ENCODE measurements at regions not wholly inside any gene's neighbourhood (a gene's known extent, or its start where the extent isn't known, plus 50 kb on each side); places are given as distances from the start of the nearest gene placed in this dataset.

DNA sequence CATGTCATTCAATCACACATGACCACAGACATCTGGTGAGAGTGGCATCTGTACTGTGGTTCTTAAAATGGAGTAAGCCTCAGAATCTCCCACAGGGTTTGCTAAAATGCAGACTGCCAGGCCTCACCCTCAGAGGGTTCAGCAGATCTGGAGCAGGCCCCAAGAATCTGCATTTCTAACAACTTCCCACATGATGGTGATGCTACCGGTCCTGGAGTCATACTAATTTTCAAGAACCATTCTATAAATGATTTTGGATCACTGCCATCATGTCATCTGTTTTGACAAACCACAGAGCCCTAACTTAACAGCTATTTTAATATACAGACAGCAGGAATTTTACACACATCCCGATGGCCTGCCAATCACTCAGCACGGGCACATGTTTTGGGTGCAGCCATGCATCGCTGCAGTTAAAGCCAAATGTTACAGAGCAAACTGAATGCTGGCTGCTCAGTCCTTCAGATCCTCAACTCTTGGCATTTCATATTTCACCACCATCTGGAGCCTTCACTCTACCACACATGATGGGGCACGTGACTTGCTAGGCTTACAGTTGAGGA lies 792.1 kb upstream of the AMELY start:
- POLR2A ChIA-PET, result no interaction called here

GRCh38 chrY:7702481-7702880 lies 790.9 kb upstream of the AMELY start:
- POLR2A ChIA-PET, result no interaction called here
- Histone ChIP-seq H3K27ac (ENCODE audit: low read length) (no peak overlapping the region), H3K9me3 (no peaks in the 10 kb centered on the region), H3K4me3 (ENCODE audit: control insufficient read depth in 1 of 2, extremely low read depth in 1 of 2, low read length in 1 of 2) (no peak overlapping the region), H3K36me3 (ENCODE audit: control insufficient read depth in 2 of 2, extremely low read depth in 1 of 2, insufficient read depth in 1 of 2, low read length in 1 of 2) (no peaks in the 10 kb centered on the region), H3K27me3 (replicated peaks in 1 of 2; ENCODE audit: control insufficient read depth in 2 of 2, extremely low read depth in 1 of 2, insufficient read depth in 2 of 2, low read length in 1 of 2) (no peaks in the 10 kb centered on the region), H3K4me1 (ENCODE audit: control insufficient read depth in 1 of 2, extremely low read depth in 1 of 2, insufficient read depth in 2 of 2, low read length in 2 of 2) (no peaks in the 10 kb centered on the region)
- H3K4me3 Mint-ChIP-seq, result no peak overlapping the region
- CTCF ChIA-PET, result no interaction called here
- H3K27ac Mint-ChIP-seq, result no peak overlapping the region
- H3K36me3 Mint-ChIP-seq, result no peaks in the 10 kb centered on the region
- peaks cover 0 to 2% of the 10 kb centered on the region in 2 donors for H3K27me3 Mint-ChIP-seq
- no peaks in the 10 kb centered on the region for H3K9me3 Mint-ChIP-seq
- no peak for DNase-seq
- H3K4me1 Mint-ChIP-seq, result no peaks in the 10 kb centered on the region
- no peak for ATAC-seq (replicated peaks in 1 of 4)

More for the DNA sequence above, 792.1 kb upstream of the AMELY start:
- no peaks in the 10 kb centered on the region for H3K4me1 ChIP-seq (ENCODE audit: control insufficient read depth in 1 of 2, extremely low read depth in 1 of 2, insufficient read depth in 2 of 2, low read length in 2 of 2)
- 100% methylated on average over 2 of the region's 5 CpGs for WGBS (ENCODE audit: insufficient coverage)
- Mint-ChIP-seq H3K36me3 (no peaks in the 10 kb centered on the region), H3K27ac (no peak overlapping the region), H3K4me1 (no peaks in the 10 kb centered on the region), H3K4me3 (no peak overlapping the region), H3K9me3 (no peaks in the 10 kb centered on the region), H3K27me3 (peaks cover 0 to 5% of the 10 kb centered on the region in 2 donors)
- no peak for DNase-seq
- no peak overlapping the region for H3K27ac ChIP-seq (ENCODE audit: low read length)
- H3K4me3 ChIP-seq (ENCODE audit: control insufficient read depth in 1 of 2, extremely low read depth in 1 of 2, low read length in 1 of 2), result no peak overlapping the region
- no peaks in the 10 kb centered on the region for H3K36me3 ChIP-seq (ENCODE audit: control insufficient read depth in 2 of 2, extremely low read depth in 1 of 2, insufficient read depth in 1 of 2, low read length in 1 of 2)
- no peak for ATAC-seq (replicated peaks in 1 of 4)
- no peaks in the 10 kb centered on the region for H3K27me3 ChIP-seq (replicated peaks in 1 of 2; ENCODE audit: control insufficient read depth in 2 of 2, extremely low read depth in 1 of 2, insufficient read depth in 2 of 2, low read length in 1 of 2)
- H3K9me3 ChIP-seq, result no peaks in the 10 kb centered on the region
- CTCF ChIA-PET, result no interaction called here

DNA sequence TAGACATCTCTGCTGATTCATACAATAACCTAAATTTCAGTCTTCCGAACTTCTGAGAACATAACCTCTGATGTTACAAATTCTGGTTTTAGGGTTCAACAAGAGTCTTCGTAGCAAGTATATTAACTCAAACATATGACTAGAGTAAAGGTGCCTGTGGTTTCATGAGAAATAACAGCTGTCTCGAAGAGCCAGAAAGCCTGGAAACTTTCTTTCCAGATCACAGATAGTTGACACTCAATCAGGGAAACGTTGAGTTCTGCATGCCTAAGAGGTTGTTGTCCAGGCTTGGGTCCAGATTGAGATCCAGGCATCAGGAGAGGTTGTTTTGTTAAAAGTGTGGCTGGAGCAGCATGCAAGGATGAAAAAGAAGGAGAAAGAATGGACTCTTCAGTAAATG lies 790.1 kb upstream of the AMELY start:
- H3K4me1 ChIP-seq (ENCODE audit: control insufficient read depth in 1 of 2, extremely low read depth in 1 of 2, insufficient read depth in 2 of 2, low read length in 2 of 2), result no peaks in the 10 kb centered on the region

GRCh38 chrY:7697506-7697905 lies 786.0 kb upstream of the AMELY start:
- H3K27ac ChIP-seq (ENCODE audit: low read length), result no peak overlapping the region
- no peaks in the 10 kb centered on the region for H3K9me3 Mint-ChIP-seq
- no peaks in the 10 kb centered on the region for H3K9me3 ChIP-seq
- ChIA-PET POLR2A (no interaction called here), CTCF (no interaction called here)
- H3K27ac Mint-ChIP-seq, result no peak overlapping the region
- H3K36me3 ChIP-seq (ENCODE audit: control insufficient read depth in 2 of 2, extremely low read depth in 1 of 2, insufficient read depth in 1 of 2, low read length in 1 of 2), result no peaks in the 10 kb centered on the region
- WGBS (ENCODE audit: insufficient coverage), result no CpG with 5 or more reads among the region's 1 CpG
- H3K27me3 Mint-ChIP-seq, result peaks cover 0 to 2% of the 10 kb centered on the region in 2 donors
- no peaks in the 10 kb centered on the region for H3K4me1 Mint-ChIP-seq
- H3K36me3 Mint-ChIP-seq, result no peaks in the 10 kb centered on the region
- no peaks in the 10 kb centered on the region for H3K4me1 ChIP-seq (ENCODE audit: control insufficient read depth in 1 of 2, extremely low read depth in 1 of 2, insufficient read depth in 2 of 2, low read length in 2 of 2)
- H3K4me3 ChIP-seq (ENCODE audit: control insufficient read depth in 1 of 2, extremely low read depth in 1 of 2, low read length in 1 of 2), result no peak overlapping the region
- H3K27me3 ChIP-seq (replicated peaks in 1 of 2; ENCODE audit: control insufficient read depth in 2 of 2, extremely low read depth in 1 of 2, insufficient read depth in 2 of 2, low read length in 1 of 2), result no peaks in the 10 kb centered on the region
- DNase-seq, result no peak
- no peak overlapping the region for H3K4me3 Mint-ChIP-seq
- no peak for ATAC-seq (replicated peaks in 1 of 4)

More for the DNA sequence above, 790.1 kb upstream of the AMELY start:
- no peaks in the 10 kb centered on the region for H3K36me3 Mint-ChIP-seq
- H3K9me3 Mint-ChIP-seq, result no peaks in the 10 kb centered on the region
- H3K27me3 ChIP-seq (replicated peaks in 1 of 2; ENCODE audit: control insufficient read depth in 2 of 2, extremely low read depth in 1 of 2, insufficient read depth in 2 of 2, low read length in 1 of 2), result no peaks in the 10 kb centered on the region
- H3K27ac Mint-ChIP-seq, result no peak overlapping the region
- no peak overlapping the region for H3K27ac ChIP-seq (ENCODE audit: low read length)
- ChIA-PET POLR2A (no interaction called here), CTCF (no interaction called here)
- WGBS (ENCODE audit: insufficient coverage), result 40% methylated on average over 1 of the region's 4 CpGs
- no peaks in the 10 kb centered on the region for H3K4me1 Mint-ChIP-seq
- no peaks in the 10 kb centered on the region for H3K36me3 ChIP-seq (ENCODE audit: control insufficient read depth in 2 of 2, extremely low read depth in 1 of 2, insufficient read depth in 1 of 2, low read length in 1 of 2)
- DNase-seq (no peak), ATAC-seq (replicated peaks in 1 of 4) (no peak)
- H3K27me3 Mint-ChIP-seq, result peaks cover 0 to 2% of the 10 kb centered on the region in 2 donors
- H3K4me3 ChIP-seq (ENCODE audit: control insufficient read depth in 1 of 2, extremely low read depth in 1 of 2, low read length in 1 of 2), result no peak overlapping the region
- no peak overlapping the region for H3K4me3 Mint-ChIP-seq
- no peaks in the 10 kb centered on the region for H3K9me3 ChIP-seq

GRCh38 chrY:7692701-7693100 lies 781.1 kb upstream of the AMELY start:
- H3K36me3 Mint-ChIP-seq, result no peaks in the 10 kb centered on the region
- no peak for ATAC-seq (replicated peaks in 1 of 4)
- CTCF ChIA-PET, result no interaction called here
- no peaks in the 10 kb centered on the region for H3K36me3 ChIP-seq (ENCODE audit: control insufficient read depth in 2 of 2, extremely low read depth in 1 of 2, insufficient read depth in 1 of 2, low read length in 1 of 2)
- POLR2A ChIA-PET, result no interaction called here
- no peak overlapping the region for H3K27ac Mint-ChIP-seq
- DNase-seq, result no peak
- no CpG with 5 or more reads among the region's 1 CpG for WGBS (ENCODE audit: insufficient coverage)
- no peak overlapping the region for H3K4me3 Mint-ChIP-seq
- H3K27me3 Mint-ChIP-seq, result no peaks in the 10 kb centered on the region
- H3K27ac ChIP-seq (ENCODE audit: low read length), result no peak overlapping the region
- no peaks in the 10 kb centered on the region for H3K4me1 ChIP-seq (ENCODE audit: control insufficient read depth in 1 of 2, extremely low read depth in 1 of 2, insufficient read depth in 2 of 2, low read length in 2 of 2)
- no peaks in the 10 kb centered on the region for H3K9me3 Mint-ChIP-seq
- H3K27me3 ChIP-seq (replicated peaks in 1 of 2; ENCODE audit: control insufficient read depth in 2 of 2, extremely low read depth in 1 of 2, insufficient read depth in 2 of 2, low read length in 1 of 2), result no peaks in the 10 kb centered on the region
- no peaks in the 10 kb centered on the region for H3K9me3 ChIP-seq
- H3K4me1 Mint-ChIP-seq, result no peaks in the 10 kb centered on the region
- no peak overlapping the region for H3K4me3 ChIP-seq (ENCODE audit: control insufficient read depth in 1 of 2, extremely low read depth in 1 of 2, low read length in 1 of 2)

DNA sequence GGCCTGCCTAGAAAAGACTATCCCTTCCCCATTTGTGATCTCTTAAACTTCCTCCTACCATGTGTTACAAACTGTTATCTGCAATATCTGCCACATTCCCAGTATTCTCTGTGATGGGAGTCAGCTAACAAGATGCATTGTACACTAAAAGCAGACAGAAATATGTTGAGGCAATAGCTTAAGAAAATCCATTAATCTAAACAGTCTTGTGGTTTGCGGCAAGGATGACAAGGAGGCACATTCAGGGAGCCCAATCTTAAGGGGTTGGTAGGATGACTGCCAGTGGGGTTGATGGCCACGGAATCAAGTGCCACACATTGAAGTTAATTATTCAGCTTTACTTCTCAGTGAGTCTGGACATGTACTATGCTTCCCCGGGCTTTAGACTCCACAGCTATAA lies 775.5 kb upstream of the AMELY start:
- Mint-ChIP-seq H3K4me1 (no peaks in the 10 kb centered on the region), H3K27me3 (no peaks in the 10 kb centered on the region), H3K4me3 (no peak overlapping the region), H3K36me3 (no peaks in the 10 kb centered on the region), H3K27ac (no peak overlapping the region), H3K9me3 (no peaks in the 10 kb centered on the region)
- Histone ChIP-seq H3K27me3 (replicated peaks in 1 of 2; ENCODE audit: control insufficient read depth in 2 of 2, extremely low read depth in 1 of 2, insufficient read depth in 2 of 2, low read length in 1 of 2) (no peaks in the 10 kb centered on the region), H3K4me1 (ENCODE audit: control insufficient read depth in 1 of 2, extremely low read depth in 1 of 2, insufficient read depth in 2 of 2, low read length in 2 of 2) (no peaks in the 10 kb centered on the region), H3K4me3 (ENCODE audit: control insufficient read depth in 1 of 2, extremely low read depth in 1 of 2, low read length in 1 of 2) (no peak overlapping the region), H3K27ac (ENCODE audit: low read length) (no peak overlapping the region), H3K9me3 (no peaks in the 10 kb centered on the region), H3K36me3 (ENCODE audit: control insufficient read depth in 2 of 2, extremely low read depth in 1 of 2, insufficient read depth in 1 of 2, low read length in 1 of 2) (no peaks in the 10 kb centered on the region)
- ChIA-PET CTCF (no interaction called here), POLR2A (no interaction called here)
- ATAC-seq (replicated peaks in 1 of 4) (no peak), DNase-seq (no peak)
- no CpG with 5 or more reads among the region's 3 CpGs for WGBS (ENCODE audit: insufficient coverage)

DNA sequence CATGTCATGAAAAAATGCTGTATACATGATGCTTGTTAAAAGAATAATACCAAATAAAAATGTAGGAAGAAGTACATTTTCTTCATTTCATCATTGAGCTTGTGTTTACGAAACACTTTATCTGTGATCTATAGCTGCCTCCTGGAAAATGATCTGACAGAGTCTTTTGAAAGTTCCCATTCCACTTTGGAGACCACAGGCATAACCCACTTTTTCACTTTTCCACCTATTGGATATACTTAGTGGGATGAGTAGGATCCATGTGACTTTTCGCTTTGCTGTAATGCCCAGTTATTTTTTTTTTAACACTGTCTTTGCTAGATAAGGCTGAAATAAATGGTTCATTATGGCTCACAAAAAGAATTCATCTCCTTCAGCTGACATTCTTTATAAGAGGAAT lies 773.0 kb upstream of the AMELY start:
- H3K4me1 Mint-ChIP-seq, result no peaks in the 10 kb centered on the region
- CTCF ChIA-PET, result no interaction called here
- H3K27ac ChIP-seq (ENCODE audit: low read length), result no peak overlapping the region
- ATAC-seq (replicated peaks in 1 of 4) (no peak), DNase-seq (no peak)
- no peaks in the 10 kb centered on the region for H3K27me3 ChIP-seq (replicated peaks in 1 of 2; ENCODE audit: control insufficient read depth in 2 of 2, extremely low read depth in 1 of 2, insufficient read depth in 2 of 2, low read length in 1 of 2)
- H3K36me3 ChIP-seq (ENCODE audit: control insufficient read depth in 2 of 2, extremely low read depth in 1 of 2, insufficient read depth in 1 of 2, low read length in 1 of 2), result no peaks in the 10 kb centered on the region
- POLR2A ChIA-PET, result no interaction called here
- no peak overlapping the region for H3K4me3 ChIP-seq (ENCODE audit: control insufficient read depth in 1 of 2, extremely low read depth in 1 of 2, low read length in 1 of 2)
- whole genome bisulfite sequencing (ENCODE audit: insufficient coverage), result no CpG with 5 or more reads among the region's 2 CpGs
- H3K9me3 Mint-ChIP-seq, result no peaks in the 10 kb centered on the region
- no peaks in the 10 kb centered on the region for H3K36me3 Mint-ChIP-seq
- no peaks in the 10 kb centered on the region for H3K4me1 ChIP-seq (ENCODE audit: control insufficient read depth in 1 of 2, extremely low read depth in 1 of 2, insufficient read depth in 2 of 2, low read length in 2 of 2)
- H3K27ac Mint-ChIP-seq, result no peak overlapping the region
- H3K27me3 Mint-ChIP-seq, result no peaks in the 10 kb centered on the region
- no peaks in the 10 kb centered on the region for H3K9me3 ChIP-seq
- H3K4me3 Mint-ChIP-seq, result no peak overlapping the region

Data from T-cell (primary cell).